ENCODE measurements at regions not wholly inside any gene's neighbourhood (a gene's known extent, or its start where the extent isn't known, plus 50 kb on each side); places are given as distances from the start of the nearest gene placed in this dataset.
"Not testable (repeated sequence)": the region's sequence is repeated elsewhere in the genome, so short reads cannot be mapped to it uniquely, and the experiment has no call there.

GRCh38 chr14:38053666-38054065, 154.0 kb upstream of the SSTR1 start:
- DNase-seq (ENCODE audit: low read depth in 2 of 2): no peak

GRCh38 chr14:38056270-38056669, 151.4 kb upstream of the SSTR1 start:
- DNase-seq (ENCODE audit: low read depth in 2 of 2): no peak

GRCh38 chr14:38062223-38062622, 145.5 kb upstream of the SSTR1 start:
- DNase-seq (ENCODE audit: low read depth in 2 of 2): not testable (repeated sequence)

- DNase-seq (ENCODE audit: low read depth in 2 of 2): no peak
Observed at GRCh38 chr14:38063711-38064320, 143.9 kb upstream of the SSTR1 start.

GRCh38 chr14:38065106-38065762, 142.5 kb upstream of the SSTR1 start:
- peak; percentile 23 for DNase-seq (ENCODE audit: low read depth in 2 of 2)

- no peak for DNase-seq (ENCODE audit: low read depth in 2 of 2)
Observed at GRCh38 chr14:38070061-38070588, 137.6 kb upstream of the SSTR1 start.

GRCh38 chr14:38073641-38074040, 134.1 kb upstream of the SSTR1 start:
- no peak for DNase-seq (ENCODE audit: low read depth in 2 of 2)

- DNase-seq (ENCODE audit: low read depth in 2 of 2): no peak
Observed at GRCh38 chr14:38074081-38074480, 133.6 kb upstream of the SSTR1 start.

- DNase-seq (ENCODE audit: low read depth in 2 of 2): no peak
Observed at GRCh38 chr14:38074754-38075153, 132.9 kb upstream of the SSTR1 start.

- no peak for DNase-seq (ENCODE audit: low read depth in 2 of 2)
Observed at GRCh38 chr14:38078393-38078792, 129.3 kb upstream of the SSTR1 start.

GRCh38 chr14:38079268-38079667, 128.4 kb upstream of the SSTR1 start:
- no peak for DNase-seq (ENCODE audit: low read depth in 2 of 2)

- DNase-seq (ENCODE audit: low read depth in 2 of 2): no peak
Observed at GRCh38 chr14:38079886-38080285, 127.8 kb upstream of the SSTR1 start.

- DNase-seq (ENCODE audit: low read depth in 2 of 2): no peak
Observed at GRCh38 chr14:38080696-38081095, 127.0 kb upstream of the SSTR1 start.

- no peak for DNase-seq (ENCODE audit: low read depth in 2 of 2)
Observed at GRCh38 chr14:38083039-38083438, 124.7 kb upstream of the SSTR1 start.

- DNase-seq (ENCODE audit: low read depth in 2 of 2): no peak
Observed at GRCh38 chr14:38089123-38089522, 118.6 kb upstream of the SSTR1 start.

GRCh38 chr14:38090506-38090905, 117.2 kb upstream of the SSTR1 start:
- no peak for DNase-seq (ENCODE audit: low read depth in 2 of 2)

- DNase-seq (ENCODE audit: low read depth in 2 of 2): no peak
Observed at GRCh38 chr14:38098074-38098836, 109.4 kb upstream of the SSTR1 start.

GRCh38 chr14:38101679-38102078, 106.0 kb upstream of the SSTR1 start:
- DNase-seq (ENCODE audit: low read depth in 2 of 2): no peak

GRCh38 chr14:38103542-38104225, 104.0 kb upstream of the SSTR1 start:
- no peak for DNase-seq (ENCODE audit: low read depth in 2 of 2)

GRCh38 chr14:38105106-38105702, 102.5 kb upstream of the SSTR1 start:
- no peak for DNase-seq (ENCODE audit: low read depth in 2 of 2)

GRCh38 chr14:38107216-38107631, 100.5 kb upstream of the SSTR1 start:
- no peak for DNase-seq (ENCODE audit: low read depth in 2 of 2)

- no peak for DNase-seq (ENCODE audit: low read depth in 2 of 2)
Observed at GRCh38 chr14:38108681-38109080, 99.0 kb upstream of the SSTR1 start.

Measured in activated CD8-positive, alpha-beta memory T cell treated with anti-CD3 and anti-CD28 coated beads for 4 hours (primary cell).